ENCODE measurements at regions not wholly inside any gene's neighbourhood (a gene's known extent, or its start where the extent isn't known, plus 50 kb on each side); places are given as distances from the start of the nearest gene placed in this dataset.

GRCh38 chr6:148136586-148136985 lies 206.1 kb upstream of the SASH1 start (continued):
- TF ChIP-seq, protein P1, sequence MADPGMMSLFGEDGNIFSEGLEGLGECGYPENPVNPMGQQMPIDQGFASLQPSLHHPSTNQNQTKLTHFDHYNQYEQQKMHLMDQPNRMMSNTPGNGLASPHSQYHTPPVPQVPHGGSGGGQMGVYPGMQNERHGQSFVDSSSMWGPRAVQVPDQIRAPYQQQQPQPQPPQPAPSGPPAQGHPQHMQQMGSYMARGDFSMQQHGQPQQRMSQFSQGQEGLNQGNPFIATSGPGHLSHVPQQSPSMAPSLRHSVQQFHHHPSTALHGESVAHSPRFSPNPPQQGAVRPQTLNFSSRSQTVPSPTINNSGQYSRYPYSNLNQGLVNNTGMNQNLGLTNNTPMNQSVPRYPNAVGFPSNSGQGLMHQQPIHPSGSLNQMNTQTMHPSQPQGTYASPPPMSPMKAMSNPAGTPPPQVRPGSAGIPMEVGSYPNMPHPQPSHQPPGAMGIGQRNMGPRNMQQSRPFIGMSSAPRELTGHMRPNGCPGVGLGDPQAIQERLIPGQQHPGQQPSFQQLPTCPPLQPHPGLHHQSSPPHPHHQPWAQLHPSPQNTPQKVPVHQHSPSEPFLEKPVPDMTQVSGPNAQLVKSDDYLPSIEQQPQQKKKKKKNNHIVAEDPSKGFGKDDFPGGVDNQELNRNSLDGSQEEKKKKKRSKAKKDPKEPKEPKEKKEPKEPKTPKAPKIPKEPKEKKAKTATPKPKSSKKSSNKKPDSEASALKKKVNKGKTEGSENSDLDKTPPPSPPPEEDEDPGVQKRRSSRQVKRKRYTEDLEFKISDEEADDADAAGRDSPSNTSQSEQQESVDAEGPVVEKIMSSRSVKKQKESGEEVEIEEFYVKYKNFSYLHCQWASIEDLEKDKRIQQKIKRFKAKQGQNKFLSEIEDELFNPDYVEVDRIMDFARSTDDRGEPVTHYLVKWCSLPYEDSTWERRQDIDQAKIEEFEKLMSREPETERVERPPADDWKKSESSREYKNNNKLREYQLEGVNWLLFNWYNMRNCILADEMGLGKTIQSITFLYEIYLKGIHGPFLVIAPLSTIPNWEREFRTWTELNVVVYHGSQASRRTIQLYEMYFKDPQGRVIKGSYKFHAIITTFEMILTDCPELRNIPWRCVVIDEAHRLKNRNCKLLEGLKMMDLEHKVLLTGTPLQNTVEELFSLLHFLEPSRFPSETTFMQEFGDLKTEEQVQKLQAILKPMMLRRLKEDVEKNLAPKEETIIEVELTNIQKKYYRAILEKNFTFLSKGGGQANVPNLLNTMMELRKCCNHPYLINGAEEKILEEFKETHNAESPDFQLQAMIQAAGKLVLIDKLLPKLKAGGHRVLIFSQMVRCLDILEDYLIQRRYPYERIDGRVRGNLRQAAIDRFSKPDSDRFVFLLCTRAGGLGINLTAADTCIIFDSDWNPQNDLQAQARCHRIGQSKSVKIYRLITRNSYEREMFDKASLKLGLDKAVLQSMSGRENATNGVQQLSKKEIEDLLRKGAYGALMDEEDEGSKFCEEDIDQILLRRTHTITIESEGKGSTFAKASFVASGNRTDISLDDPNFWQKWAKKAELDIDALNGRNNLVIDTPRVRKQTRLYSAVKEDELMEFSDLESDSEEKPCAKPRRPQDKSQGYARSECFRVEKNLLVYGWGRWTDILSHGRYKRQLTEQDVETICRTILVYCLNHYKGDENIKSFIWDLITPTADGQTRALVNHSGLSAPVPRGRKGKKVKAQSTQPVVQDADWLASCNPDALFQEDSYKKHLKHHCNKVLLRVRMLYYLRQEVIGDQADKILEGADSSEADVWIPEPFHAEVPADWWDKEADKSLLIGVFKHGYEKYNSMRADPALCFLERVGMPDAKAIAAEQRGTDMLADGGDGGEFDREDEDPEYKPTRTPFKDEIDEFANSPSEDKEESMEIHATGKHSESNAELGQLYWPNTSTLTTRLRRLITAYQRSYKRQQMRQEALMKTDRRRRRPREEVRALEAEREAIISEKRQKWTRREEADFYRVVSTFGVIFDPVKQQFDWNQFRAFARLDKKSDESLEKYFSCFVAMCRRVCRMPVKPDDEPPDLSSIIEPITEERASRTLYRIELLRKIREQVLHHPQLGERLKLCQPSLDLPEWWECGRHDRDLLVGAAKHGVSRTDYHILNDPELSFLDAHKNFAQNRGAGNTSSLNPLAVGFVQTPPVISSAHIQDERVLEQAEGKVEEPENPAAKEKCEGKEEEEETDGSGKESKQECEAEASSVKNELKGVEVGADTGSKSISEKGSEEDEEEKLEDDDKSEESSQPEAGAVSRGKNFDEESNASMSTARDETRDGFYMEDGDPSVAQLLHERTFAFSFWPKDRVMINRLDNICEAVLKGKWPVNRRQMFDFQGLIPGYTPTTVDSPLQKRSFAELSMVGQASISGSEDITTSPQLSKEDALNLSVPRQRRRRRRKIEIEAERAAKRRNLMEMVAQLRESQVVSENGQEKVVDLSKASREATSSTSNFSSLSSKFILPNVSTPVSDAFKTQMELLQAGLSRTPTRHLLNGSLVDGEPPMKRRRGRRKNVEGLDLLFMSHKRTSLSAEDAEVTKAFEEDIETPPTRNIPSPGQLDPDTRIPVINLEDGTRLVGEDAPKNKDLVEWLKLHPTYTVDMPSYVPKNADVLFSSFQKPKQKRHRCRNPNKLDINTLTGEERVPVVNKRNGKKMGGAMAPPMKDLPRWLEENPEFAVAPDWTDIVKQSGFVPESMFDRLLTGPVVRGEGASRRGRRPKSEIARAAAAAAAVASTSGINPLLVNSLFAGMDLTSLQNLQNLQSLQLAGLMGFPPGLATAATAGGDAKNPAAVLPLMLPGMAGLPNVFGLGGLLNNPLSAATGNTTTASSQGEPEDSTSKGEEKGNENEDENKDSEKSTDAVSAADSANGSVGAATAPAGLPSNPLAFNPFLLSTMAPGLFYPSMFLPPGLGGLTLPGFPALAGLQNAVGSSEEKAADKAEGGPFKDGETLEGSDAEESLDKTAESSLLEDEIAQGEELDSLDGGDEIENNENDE (IDR thresholded peaks at IDR 0.05; ENCODE audit: insufficient replicate concordance, low read length): no peak

All from H1 (cell line).